HS-27A (cell line): ENCODE measurements at regions not wholly inside any gene's neighbourhood (a gene's known extent, or its start where the extent isn't known, plus 50 kb on each side); places are given as distances from the start of the nearest gene placed in this dataset.
"Not testable (repeated sequence)": the region's sequence is repeated elsewhere in the genome, so short reads cannot be mapped to it uniquely, and the experiment has no call there.

Source experiments
- DNase-seq: peaks from one replicate; pipeline ENCODE4 v3.0.0-alpha.2; 2012; ENCODE audit warnings: low read depth, missing footprints

DNA sequence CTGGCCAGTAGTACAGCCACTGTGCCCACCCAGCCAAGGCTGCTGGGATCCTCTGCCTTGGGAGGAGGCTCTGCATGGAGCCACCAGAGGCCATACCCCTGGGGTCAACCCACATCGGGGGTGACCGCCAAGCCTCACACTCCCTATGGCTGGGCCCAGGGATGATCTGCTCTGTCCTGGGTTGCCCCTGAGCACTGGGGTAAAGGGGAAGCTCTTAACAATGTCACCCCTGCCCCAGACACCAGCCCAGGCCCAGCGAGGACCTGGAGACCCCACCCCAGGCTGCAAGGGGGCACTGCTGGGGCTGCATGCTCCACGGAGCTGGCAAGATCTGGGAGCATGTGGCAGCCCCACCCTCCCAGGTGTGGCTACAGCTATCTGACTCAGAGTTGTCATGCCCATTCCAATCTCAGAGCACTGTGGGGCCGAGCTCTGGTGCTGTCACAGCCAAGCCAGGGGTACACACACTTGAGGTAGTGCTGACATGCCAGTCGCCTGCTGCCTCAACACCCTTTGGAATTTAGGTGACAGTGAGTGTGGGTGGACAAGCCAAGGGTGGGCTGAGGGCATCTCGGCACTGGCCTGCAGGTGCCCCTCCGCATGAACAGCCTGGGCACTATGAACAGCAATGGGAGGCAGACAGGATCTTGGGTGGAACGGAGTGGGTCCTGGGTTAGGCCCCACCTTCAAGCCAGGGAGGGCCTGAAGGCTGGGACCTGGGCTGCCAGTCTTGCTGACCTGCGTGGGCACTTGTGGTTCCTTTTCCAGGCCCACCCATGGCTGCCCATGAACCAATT, 427.7 kb downstream of the LRRIQ3 start:
- DNase-seq: no peak

DNA sequence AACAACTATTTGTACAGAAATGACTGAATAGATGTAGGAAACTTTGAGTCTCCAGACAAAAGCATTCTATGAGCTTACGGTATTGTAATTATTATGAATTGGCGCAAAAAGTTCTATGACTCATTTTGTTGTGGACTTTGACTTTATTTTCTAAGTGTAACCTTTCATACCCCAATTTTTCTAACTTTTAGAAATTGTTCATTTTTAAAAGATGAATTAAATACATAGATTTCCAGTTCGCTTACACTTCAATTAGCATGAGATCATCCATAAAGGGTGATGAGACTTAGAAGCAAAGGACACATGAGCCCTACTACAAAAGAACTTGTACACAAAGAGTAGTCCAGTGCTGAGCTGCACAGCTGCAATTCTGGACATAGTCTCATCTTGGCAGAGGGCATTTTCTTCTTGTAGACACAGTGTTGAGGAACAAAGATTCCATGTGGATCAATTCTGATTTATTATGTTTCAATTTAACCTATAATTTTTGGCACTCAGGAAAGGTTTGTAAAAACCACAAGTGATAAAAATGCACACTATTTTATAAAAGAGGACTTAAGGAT, 431.1 kb downstream of the LRRIQ3 start:
- no peak for DNase-seq

GRCh38 chr1:73765551-73766233, 432.3 kb downstream of the LRRIQ3 start:
- DNase-seq: no peak

DNA sequence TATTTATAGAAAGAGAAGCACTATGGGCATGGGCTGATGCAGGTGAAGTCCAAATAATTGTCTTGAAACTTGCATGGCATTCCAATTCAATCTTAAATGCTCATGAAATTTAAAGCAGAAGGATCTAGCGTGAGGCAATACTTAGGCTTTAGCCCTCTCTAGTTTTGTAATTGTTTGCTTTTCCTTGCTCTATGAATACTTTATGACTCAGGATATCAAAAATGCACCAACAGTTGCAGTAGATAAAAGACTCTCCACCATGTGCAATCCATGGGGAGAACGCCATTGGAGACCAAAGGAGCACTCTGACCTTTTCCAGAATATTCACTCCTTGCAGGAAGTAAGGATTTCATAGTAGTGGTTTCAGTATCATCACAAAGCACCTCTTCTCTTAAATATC, 436.4 kb downstream of the LRRIQ3 start:
- no peak for DNase-seq

DNA sequence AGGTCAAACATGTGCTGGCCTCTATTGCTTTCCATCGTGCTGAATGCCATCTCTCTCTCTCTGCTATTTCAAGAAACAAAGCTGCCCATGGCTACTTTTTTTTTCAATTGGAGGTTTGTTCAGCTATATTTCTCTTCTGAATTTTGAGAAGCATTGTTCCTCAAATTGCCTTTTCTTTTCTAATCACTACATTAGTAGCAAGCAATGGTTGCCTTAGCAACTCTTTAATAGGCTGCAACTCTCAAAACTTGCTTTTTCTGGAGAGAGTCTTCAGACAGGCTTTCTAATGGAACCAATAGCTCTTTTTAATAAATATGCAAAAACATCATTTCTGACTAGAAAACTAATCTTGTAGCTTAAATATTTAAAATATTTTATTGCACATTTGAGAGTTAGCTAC, 439.0 kb downstream of the LRRIQ3 start:
- DNase-seq: no peak

- no peak for DNase-seq
These were observed 441.2 kb downstream of the LRRIQ3 start for GRCh38 chr1:73756817-73757216.

DNA sequence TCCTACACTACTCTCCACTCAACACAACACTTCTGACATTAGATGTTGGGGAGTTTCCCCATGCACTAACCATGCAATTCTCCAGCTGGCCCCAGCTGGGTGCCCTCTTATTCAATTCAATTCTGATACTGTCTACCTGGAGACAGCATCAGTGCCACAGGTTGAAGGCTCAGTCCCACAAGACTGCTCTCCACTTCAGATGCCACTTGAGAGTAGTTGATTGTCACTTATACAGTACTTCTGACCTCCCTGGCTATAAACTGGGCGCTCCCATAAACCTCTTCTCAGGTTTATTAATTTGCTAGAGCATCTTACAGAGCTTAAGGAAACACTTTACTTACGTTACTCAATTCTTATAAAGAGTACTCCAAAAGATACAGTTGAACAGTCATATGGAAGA, 442.3 kb downstream of the LRRIQ3 start:
- DNase-seq: no peak

DNA sequence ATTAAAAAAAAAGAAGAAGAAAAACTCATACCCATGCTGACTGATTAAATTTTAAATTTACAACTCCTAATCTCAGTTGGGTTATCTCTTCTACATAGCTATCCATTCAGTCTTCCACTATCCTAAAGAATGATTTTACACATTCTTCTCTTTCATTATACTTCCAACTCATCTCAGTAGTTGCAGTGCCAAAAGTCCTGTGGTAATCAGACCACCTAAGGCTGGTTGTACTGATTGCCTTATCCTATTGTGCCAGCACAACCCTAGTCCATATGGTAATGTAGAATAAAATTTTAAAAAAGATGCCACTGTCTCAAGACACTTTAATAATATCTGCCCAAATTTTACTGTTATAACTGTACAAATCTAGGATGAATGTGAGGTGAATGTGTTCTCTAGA, 448.0 kb downstream of the LRRIQ3 start:
- DNase-seq: no peak

DNA sequence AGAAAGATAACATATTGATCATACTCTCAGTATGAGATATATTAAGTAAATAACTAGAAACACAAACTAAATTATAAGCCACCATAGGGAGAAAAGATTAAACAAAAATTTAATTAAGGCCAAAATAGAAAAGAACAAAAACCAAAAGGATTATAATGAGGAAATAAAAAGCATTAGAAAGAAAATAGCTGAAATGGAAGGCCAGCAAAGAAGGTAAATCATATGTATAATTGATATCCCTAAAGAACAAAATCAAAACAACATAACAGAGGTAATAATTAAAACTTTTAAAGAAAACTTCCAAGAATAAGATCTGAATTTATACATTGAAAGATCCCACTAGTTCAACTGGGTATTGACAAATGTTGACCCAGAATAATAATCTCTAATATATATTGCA, 453.0 kb downstream of the LRRIQ3 start:
- DNase-seq: no peak

DNA sequence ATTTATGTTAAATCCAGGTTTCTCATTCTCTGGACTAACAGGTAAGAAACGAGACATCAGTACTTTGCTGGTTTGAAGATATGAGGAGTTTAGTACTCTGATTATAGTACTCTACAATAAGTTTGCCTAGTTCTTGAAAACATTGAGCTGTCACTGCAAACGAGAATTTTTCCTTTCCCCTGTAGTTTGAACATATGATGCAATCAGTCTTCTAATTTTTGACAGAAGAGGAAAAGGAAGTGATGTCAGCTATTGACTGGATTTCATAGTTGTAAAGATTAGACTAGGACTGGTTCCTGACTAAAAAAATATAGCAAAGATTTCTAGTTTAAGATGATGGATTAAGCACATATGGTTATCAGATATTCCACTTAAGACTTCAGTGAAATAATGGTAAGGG, 461.9 kb downstream of the LRRIQ3 start:
- no peak for DNase-seq

- no peak for DNase-seq
These were observed 470.9 kb downstream of the LRRIQ3 start for GRCh38 chr1:73727036-73727435.

- no peak for DNase-seq
These were observed 475.9 kb downstream of the LRRIQ3 start for GRCh38 chr1:73722055-73722454.

- DNase-seq: no peak
These were observed 480.0 kb downstream of the LRRIQ3 start for GRCh38 chr1:73717976-73718375.

DNA sequence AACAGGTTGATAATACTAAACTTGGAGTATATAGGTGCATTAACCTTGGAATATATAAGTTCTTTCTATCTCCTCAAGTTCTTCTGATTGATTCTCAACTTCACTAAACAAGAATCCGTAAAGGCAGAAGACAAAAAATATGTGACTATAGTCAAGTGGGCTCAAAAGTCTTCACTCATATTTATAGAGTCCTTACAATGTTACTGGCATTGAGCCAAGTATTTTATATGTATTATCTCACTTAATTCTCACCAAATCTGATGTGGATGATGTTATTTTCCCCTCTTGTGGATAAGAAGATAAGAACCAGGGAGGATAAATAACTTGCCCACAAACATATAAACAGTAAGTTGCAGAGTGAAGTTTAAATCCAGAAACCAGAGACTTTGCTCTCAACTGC, 486.9 kb downstream of the LRRIQ3 start:
- DNase-seq: no peak

DNA sequence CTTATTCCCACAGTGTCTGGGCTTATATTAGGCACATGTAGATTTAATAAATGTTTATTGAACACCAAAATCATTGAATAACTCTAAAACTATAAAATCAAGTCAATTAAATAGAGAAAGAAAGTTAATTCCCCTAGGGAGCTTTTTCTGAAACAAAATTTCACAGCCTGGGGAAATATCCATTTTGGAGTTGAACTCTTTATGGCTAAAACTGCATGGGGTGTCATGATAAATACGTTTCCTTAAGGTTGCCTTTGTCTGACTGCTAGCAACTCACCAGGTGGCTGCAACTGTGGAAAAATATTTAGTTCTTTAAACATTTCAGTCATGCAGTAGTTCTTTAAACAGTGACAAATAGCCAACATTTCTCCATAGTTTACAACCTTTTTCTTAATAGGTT, 496.1 kb downstream of the LRRIQ3 start:
- no peak for DNase-seq

DNA sequence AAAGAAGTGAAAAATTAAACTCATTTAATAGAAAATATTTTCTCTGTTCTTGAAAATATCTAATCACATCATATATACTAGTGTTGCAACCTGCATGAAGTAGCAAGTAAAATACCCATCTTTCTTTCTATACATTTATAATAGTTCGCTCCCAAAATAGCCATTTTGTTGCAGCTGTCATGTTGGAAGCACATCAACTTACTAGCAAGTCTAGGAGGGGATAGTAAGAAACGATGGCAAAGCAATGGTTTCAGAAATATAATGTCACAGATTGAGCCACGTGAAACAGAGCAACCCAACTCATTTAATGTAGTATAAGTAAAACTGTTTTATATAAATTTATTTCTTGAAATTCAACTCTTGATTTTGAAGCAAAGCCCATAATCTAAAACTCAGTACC, 521.8 kb downstream of the LRRIQ3 start:
- DNase-seq: no peak

DNA sequence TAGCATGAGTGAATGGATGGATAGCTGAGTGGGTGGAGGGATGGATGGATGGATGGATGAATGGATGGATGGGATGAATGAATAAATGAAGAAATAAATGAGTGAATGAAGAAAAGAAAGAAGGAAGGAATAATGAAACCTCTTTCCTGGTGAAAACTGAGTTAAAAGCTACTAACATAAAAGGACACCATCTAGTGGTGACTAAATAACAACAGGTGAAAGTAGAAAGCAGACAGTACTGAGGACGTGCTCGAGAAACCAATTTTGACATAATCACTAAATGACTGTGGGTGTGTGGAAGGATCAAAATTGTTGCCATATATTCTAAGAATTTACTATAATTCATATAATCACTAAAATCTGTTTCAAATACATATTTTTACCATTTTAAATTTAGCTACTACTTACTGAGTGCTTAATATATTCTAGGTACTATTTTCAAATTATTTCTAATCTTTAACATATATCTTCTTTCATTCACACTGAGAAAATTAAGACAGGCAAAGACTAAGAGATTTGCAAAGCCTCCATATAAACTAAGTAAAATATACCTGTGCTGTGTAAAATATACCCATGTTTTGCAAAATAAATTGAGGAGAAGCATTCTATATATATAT, 522.9 kb downstream of the LRRIQ3 start:
- no peak for DNase-seq

GRCh38 chr1:73673971-73674370, 524.0 kb downstream of the LRRIQ3 start:
- no peak for DNase-seq

DNA sequence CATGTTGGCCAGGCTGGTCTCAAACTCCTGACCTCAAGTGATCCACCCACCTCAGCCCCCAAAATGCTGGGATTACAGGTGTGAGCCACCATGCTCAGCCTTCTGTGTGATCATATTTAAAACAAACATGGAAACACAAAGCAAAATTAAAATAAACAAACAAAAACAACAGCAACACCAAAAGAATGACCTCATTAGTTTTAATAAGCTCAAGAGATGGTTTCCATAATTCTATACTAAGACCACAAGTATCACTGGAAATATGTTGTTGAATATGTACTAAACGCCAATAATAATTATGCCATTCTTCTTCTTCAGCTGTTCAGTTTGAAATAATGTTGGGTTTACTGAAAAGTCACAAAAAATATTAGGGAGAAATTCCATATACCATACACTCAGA, 526.4 kb downstream of the LRRIQ3 start:
- DNase-seq: no peak

DNA sequence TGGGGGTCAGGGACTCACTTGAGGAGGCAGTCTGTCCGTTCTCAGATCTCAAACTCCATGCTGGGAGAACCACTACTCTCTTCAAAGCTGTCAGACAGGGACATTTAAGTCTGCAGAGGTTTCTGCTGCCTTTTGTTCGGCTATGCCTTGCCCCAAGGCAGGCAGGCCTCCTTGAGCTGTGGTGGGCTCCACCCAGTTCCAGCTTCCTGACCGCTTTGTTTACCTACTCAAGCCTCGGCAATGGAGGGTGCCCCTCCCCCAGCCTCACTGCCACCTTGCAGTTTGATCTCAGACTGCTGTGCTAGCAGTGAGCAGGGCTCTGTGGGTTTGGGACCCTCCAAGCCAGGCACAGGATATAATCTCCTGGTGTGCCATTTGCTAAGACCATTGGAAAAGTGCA, 530.0 kb downstream of the LRRIQ3 start:
- not testable (repeated sequence) for DNase-seq

- DNase-seq: no peak
These were observed 535.5 kb downstream of the LRRIQ3 start for GRCh38 chr1:73662526-73662925.

GRCh38 chr1:73659136-73659535, 538.8 kb downstream of the LRRIQ3 start:
- DNase-seq: no peak

GRCh38 chr1:73654714-73655113, 543.3 kb downstream of the LRRIQ3 start:
- DNase-seq: no peak
